Right hindlimb (tissue), 1 donor: ENCODE measurements at regions not wholly inside any gene's neighbourhood (a gene's known extent, or its start where the extent isn't known, plus 50 kb on each side); places are given as distances from the start of the nearest gene placed in this dataset.
"Not testable (repeated sequence)": the region's sequence is repeated elsewhere in the genome, so short reads cannot be mapped to it uniquely, and the experiment has no call there.

Experiments
- DNase-seq: peaks from one replicate; pipeline ENCODE4 v3.0.0-alpha.2; 2018

- no peak for DNase-seq
Measured at GRCh38 chr5:1963358-1963757, 80.6 kb upstream of the IRX4 start.

GRCh38 chr5:1962619-1963355 is 80.1 kb upstream of the IRX4 start:
- no peak for DNase-seq

GRCh38 chr5:1961952-1962595 is 79.3 kb upstream of the IRX4 start:
- DNase-seq: no peak

- no peak for DNase-seq
Measured at GRCh38 chr5:1961304-1961946, 78.7 kb upstream of the IRX4 start.

GRCh38 chr5:1960595-1961303 is 78.0 kb upstream of the IRX4 start:
- DNase-seq: no peak

GRCh38 chr5:1959725-1960581 is 77.2 kb upstream of the IRX4 start:
- DNase-seq: no peak

- no peak for DNase-seq
Measured at GRCh38 chr5:1959231-1959630, 76.5 kb upstream of the IRX4 start.

- DNase-seq: no peak
Measured at GRCh38 chr5:1958211-1959010, 75.7 kb upstream of the IRX4 start.

- DNase-seq: no peak
Measured at GRCh38 chr5:1955586-1955985, 72.9 kb upstream of the IRX4 start.

- not testable (repeated sequence) for DNase-seq
Measured at GRCh38 chr5:1953710-1954109, 71.0 kb upstream of the IRX4 start.

GRCh38 chr5:1952444-1953099 is 69.8 kb upstream of the IRX4 start:
- no peak for DNase-seq

- DNase-seq: no peak
Measured at GRCh38 chr5:1952021-1952420, 69.3 kb upstream of the IRX4 start.

GRCh38 chr5:1951165-1951816 is 68.6 kb upstream of the IRX4 start:
- DNase-seq: no peak

GRCh38 chr5:1950708-1951103 is 68.0 kb upstream of the IRX4 start:
- DNase-seq: no peak

GRCh38 chr5:1950096-1950707 is 67.5 kb upstream of the IRX4 start:
- no peak for DNase-seq

GRCh38 chr5:1949253-1949652 is 66.5 kb upstream of the IRX4 start:
- no peak for DNase-seq

GRCh38 chr5:1948663-1949191 is 66.0 kb upstream of the IRX4 start:
- DNase-seq: no peak

- no peak for DNase-seq
Measured at GRCh38 chr5:1948111-1948510, 65.4 kb upstream of the IRX4 start.

GRCh38 chr5:1946776-1947175 is 64.1 kb upstream of the IRX4 start:
- no peak for DNase-seq

GRCh38 chr5:1946122-1946677 is 63.5 kb upstream of the IRX4 start:
- DNase-seq: no peak
